NCI-H2227 (cell line): ENCODE measurements at regions not wholly inside any gene's neighbourhood (a gene's known extent, or its start where the extent isn't known, plus 50 kb on each side); places are given as distances from the start of the nearest gene placed in this dataset.
"Not testable (repeated sequence)": the region's sequence is repeated elsewhere in the genome, so short reads cannot be mapped to it uniquely, and the experiment has no call there.

Experiments
- DNase-seq: peaks from one replicate; lab custom pipeline; 2025; ENCODE audit not compliant: unreplicated experiment; lab: John Stamatoyannopoulos, UW

DNA sequence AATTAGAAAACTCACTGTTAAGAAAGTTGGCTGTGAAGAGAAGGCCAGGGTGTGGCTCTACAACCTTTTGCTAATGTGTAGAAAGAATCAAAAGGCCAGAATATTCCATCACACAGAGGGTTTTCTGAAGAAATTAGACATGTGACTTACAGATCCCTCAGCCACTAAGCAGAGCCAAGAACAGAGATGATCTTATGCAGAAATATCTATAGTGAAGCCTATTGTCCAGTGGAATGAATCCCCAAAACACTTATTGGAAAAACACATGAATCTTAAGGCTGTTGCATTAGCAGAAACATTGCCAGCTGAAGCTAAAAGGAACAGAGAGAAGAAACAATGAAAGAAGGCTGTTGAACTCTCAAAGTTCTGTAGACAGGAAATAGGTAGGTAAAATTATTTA lies 979.2 kb downstream of the MRPL39 start:
- DNase-seq: no peak

DNA sequence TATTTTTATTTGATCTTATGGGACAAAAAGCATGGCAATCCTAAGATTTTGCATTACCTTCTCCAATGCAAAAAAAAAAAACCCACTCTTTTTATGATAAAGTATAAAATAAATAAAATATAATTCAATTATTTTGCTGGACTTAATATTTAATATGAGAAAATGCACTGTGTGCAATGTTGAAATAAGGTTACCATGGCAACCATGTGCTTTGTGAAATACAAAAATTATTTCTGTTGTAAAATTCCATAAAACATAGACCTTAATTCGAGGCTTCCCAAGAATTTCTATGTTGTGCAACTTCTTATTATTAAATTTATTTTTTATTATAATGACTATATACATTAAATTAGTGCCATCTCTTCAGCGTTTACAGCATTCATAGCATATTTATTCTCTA lies 989.5 kb downstream of the MRPL39 start:
- no peak for DNase-seq

DNA sequence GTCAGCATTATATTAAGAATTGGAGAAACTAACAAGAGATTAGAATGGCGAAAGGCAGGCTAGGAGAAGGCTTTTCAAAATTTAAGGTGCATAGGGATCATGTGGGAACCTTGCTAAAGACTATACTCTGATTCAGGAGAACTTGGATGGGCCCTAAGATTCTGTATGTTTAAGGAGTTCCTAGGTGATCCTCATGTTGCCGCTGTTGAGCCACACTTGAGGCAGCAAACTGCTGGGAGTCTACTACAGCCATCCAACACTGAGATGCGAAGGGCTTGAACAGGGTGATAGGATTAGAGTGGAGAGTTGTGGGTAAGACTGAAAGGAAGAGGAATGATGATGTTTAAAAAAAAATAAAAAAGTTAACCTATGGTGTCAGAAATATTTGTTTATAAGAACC lies 1013.2 kb downstream of the MRPL39 start:
- DNase-seq: no peak

DNA sequence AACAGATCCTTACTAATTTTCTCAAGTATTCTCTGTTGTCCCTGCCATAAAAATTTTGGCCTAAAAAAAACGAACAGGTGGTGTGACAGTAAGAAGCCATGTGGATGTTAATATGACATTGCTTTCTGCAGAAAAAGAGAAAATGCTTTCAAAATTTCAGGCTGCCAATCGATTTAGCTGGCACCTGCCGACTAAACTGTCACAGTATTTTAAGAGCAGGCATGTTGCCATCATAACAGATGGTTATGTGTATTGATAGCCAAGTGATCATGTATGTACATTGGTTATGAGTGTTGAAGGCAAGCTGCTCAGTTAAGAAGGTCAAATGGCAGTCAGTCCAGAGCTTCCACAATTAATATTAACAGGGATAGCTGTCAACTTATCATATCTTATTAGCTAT lies 1017.0 kb downstream of the MRPL39 start:
- DNase-seq: no peak

DNA sequence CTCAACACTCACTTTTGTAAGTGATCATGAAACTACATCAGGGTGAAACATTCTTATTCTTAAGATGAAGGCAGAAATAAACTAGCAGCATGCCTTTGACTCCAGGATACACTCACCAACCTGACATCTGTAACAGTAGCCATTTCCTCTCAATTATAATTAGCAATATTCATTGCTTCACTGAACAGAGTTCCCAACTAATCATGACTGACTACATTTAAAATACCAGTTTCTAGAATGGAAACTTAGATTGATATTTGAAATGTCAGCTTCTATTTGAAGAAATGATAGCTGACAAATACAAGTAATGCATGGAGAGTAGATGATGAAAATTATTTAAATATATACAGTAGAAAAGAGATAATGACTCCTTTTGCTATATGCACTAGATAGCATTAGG lies 1023.8 kb downstream of the MRPL39 start:
- no peak for DNase-seq

DNA sequence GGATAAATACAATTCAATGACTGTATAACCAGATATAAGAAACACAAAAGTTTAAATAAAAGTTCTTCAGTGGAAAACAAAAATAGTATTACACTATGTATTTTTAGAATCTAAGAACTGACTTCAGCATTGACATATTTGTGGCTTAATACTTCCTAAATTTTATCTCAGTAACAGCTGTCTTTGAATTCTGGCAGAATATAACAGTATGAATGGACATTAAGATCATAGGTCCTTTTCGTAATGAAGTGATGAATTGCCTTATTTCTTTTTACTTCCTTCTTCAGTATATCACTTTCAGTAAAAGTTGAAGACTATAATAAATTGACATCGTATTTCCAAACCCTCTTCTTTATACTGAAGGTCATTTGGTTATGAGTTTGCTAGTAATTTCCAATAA lies 1030.0 kb downstream of the MRPL39 start:
- no peak for DNase-seq

DNA sequence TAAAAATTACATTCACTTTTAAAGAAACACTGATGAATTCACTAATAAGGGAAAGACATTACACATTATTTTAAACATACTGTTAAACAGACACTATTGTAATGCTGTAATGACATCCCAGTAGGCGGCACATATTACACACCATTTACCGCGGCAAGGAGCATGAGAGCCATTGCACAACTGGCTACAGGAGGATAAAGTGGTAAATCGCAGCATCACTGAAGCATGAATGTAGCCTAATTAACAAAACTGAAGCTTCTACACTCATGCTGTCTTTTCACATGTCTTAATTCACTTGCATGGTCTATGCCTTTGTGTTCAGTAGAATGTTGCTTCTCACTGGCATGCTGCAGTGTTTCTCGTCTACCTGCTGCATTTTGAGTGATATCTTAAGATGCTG lies 1046.0 kb downstream of the MRPL39 start:
- no peak for DNase-seq

DNA sequence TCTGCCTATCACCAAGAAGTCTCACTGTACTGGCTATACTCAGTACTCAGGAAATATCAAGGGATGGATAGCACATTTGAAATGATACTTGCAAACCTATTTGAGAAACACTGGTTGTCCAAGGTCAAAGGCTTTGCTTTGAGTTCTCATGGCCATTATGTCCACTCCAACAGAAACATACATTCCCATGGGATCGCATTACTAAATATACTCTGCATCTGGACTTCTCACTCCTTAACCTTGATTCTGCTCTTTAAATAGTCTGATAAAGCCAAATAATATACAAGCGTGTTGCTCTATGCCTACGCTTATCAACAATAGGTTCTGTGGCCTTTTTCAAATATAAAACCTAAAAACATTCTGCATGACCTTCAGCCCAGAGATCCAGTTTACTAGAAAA lies 1054.8 kb downstream of the MRPL39 start:
- no peak for DNase-seq

DNA sequence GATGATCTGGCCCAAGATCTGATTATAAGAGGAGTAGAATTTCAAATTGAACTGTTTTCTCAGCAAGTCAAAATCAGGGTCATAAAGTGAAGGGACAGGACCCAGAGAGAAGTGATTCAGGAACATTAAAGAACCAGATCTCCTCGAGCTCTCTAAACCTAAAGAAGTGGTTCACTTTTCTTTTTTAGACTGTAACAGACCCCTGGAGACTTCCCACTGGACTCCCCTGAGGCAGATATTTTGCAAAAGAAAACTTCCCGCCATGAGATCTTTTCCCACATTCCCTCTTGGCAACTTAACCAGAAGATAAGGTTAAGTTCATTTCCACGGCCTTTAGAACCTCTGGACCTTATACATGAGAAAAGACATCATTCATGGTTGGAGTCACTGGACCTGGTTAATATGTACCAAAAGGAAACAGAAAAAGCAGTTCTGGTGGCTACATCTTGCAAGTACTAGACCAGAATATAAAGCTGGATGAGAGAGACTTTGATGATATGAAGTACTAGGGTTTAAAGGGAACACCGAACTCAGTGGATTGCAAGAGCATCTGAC lies 1061.4 kb downstream of the MRPL39 start:
- no peak for DNase-seq

DNA sequence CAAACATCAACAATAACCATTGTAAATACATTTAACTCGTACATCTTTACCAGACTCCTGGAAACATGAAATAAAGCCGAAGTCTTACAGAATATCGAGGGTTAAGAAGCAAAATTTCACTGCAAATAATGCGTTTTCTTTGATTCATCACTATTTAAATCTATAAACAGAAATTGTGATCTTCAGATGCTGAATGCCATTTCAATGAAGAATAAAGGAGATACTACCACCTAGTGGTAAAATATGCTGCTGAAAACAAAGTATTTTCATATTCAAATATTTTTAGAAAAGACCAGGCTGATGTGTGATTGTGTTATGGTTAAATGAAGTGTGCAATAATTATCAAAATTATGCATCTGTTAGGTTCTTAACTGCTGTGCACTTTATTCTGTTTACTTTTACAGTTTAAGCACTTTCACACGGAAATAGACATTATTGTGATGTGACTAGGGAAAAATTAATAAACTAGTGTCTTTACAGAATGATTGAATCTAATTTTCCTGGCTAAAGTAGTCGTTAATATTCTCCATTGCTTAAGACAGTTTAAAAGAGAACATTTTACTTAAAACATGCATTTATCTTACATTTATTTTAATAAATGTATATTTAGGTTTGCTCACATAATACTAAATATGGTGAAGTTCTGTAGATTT lies 1093.1 kb downstream of the MRPL39 start:
- DNase-seq: no peak

DNA sequence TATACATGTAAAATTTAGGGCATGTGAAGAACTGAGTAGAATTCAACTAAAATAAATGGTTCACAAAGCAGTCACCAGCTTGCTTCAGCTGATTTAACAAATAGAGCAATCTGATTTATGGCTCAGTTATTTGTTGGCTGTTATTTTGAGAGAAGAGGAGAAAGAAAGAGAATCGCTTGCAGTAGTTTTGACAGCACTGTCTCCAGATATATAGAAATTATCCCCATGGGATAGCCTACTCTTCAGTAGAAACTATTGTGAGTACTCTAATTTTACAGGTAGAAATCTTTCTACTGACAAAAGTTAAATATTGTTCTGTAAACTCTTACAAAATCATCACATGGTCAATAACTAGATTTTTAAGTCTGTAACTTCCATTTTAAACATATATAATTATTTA lies 1098.2 kb downstream of the MRPL39 start:
- no peak for DNase-seq

DNA sequence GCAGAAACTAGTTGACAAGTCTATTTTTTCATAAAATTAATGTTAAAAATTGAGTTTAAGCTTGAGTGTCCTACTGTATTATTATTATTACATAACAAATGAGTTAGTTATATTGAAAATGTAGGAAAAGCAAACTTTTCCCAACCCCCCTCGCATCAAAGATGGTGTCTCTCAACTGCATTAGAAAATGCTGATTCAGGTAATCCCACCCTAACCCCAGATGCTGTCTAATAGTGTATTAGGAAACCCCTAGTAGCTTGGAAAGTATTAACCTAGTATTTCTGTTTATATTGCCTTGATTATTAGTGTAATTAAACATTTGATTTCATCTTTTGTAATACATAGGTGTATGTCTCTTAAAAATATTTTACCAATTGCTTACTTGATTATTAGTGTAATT lies 1120.3 kb downstream of the MRPL39 start:
- DNase-seq: no peak

DNA sequence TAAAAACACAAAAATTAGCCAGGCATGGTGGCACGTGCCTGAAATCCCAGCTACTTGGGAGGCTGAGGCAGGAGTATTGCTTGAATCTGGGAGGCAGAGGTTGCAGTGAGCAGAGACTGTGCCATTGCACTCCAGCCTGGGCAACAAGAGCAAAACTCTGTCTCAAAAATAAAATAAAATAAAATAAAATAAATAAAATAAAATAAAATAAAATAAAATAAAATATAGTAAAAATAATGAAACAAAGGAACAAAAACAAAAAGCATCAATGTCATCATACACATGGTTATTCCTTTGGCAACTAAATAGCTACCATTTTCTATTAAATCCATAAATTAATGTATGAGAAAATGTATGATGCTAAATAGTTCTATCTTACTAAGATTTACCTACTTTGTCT lies 1123.9 kb downstream of the MRPL39 start:
- DNase-seq: not testable (repeated sequence)

DNA sequence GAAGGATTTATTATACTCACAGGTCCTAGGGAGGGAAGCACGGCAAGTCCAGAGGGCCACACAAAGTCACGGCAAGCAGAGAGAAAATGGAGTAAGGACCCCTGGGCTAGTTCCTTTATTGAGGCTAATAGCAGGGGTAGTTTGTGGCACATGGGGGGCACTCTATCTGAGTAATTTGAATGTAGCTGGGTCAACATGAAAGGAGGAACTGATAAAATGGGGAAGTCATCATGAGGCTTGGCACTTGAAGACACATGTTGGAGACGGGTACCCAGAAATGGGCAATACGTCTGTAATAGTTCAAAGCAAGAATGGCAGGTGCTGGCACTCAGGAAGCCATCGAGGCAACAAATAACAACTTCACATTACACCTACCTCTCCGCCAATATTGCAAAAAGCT lies 1136.4 kb downstream of the MRPL39 start:
- no peak for DNase-seq

DNA sequence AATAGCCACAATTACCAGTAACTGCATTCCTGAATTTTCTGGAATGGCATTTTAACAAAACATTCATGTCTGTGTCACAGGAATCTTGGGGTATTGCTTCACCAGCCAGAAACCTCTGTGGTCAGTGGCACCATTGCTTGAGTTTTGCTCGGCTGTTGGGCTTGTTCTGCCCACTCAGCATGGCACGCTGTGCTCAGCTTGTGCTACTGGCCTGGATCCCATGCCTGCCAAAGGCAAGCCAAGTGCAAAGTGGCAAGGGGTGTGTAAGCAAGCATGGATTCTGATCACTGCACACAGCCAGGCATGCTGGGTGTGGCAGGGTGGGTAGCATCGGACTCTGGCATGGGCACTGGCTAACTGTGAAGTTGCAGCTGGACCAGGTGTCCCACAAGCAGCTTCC lies 1150.9 kb downstream of the MRPL39 start:
- DNase-seq: no peak

DNA sequence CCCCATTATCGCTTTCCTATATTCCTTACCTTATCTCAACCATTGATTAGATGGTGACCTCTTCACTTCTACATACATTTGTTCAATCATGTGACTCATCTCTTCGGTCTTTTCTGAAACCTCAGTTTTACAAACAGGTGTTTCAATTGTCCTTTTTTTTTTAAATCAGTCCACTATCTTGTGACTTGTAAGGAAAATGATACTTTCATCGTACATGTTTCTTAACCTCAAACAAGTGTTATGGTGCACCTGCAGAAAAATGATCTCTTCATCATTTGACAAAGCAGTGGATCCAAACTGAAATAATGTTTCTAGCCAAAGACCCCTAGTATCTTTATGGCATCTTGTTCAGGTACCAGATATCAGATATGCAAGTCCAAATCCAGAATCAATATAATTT lies 1157.2 kb downstream of the MRPL39 start:
- no peak for DNase-seq

DNA sequence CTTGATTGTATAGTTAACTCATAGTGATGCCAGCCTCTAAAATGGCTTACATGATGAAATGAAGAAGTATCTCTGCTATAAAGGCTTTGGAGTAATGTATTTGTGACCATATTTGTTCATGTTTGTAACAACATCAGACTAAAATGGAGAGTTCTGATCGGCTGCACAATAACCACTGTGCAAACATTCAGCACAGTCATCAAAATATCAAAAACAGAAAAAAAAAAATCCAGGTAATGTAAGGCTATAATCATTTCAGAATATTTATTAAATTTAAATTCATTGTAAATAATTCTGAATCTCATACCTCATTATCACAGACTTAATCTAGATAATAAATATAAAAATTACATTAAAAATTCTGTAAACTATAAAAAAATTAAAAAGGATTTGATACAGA lies 1161.8 kb downstream of the MRPL39 start:
- DNase-seq: no peak

DNA sequence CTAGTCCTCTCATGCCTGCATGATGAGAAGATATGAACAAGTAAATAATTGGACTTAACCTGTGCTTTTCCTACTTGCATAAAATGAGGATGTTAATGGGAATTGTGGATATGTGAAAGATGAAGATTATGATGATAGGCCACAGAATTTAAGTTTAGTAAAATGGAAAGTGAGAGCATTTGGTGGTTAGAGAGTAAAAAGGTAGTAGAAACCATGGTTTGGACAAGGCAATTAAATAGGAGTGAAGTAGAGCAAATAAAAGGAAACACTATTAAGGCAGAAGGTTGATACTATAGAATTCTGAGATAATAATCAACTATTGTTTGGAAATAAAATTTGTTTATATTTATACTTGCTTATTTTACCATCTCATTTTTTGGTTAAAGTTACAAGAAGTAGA lies 1162.5 kb downstream of the MRPL39 start:
- no peak for DNase-seq

DNA sequence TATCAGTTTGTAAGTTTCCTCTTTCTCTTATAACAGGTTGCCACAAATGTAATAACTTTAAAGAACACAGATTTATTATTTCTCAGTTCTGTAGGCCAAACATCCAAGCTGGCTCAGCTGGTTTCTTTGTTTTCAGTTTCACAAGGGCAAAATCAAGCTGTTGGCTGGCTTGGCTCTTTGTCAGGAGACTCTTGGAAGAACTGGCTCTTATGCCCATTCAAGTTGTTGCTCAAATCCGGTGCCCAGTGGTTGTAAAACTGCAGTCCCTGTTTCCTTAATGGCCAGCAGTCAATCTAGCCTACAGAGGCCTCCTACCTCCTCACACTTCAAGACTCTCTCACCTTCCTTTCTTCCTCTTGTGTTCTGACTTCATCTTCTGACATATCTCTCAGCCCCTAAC lies 1171.0 kb downstream of the MRPL39 start:
- DNase-seq: no peak

DNA sequence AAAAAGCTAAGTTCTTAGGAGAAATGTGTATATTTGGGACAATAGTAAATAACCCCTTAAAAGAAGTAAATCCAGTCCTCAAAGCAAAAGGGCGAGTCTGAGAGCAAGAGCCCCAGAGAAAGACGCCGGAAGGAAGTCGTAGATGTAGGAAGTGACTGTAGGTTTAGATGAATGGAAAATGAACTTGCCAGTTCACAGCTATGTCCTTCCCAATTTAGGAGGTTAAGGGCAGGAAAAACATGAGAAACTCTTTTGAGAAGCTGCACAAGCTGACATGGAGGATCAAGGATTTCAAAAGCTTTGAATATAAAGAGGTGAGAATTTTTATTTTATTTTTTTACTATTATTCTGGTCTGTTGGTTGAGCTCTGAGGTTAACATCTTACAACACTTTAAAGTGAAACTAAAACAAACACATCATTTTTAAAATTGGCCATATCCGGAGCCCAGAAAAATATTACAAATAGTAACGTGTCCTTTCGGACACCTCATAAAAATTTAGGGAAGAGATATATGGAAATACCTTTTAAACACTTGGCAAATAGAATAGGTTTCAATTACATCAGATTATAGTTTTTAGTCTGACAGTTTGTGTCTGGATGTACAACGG lies 1178.6 kb downstream of the MRPL39 start:
- no peak for DNase-seq

DNA sequence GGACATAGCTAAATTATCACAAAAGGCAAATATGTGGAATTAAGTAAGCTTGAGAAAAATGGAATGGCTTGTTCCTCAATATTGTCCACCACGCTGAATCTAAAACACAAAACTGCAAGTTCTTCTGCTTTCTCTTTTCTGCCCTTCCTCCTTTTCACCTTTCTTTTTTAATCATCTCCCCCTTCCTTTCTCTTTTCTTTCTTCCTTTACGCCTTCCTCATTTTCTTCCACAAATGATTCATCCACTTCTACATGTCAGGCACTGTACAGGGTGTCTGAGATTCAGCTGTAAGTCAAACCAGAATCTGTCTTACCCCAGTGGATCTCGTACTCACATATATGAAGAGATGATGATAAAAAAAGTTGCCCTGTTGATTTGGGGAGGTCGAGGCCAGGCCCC lies 1182.5 kb downstream of the MRPL39 start:
- no peak for DNase-seq

DNA sequence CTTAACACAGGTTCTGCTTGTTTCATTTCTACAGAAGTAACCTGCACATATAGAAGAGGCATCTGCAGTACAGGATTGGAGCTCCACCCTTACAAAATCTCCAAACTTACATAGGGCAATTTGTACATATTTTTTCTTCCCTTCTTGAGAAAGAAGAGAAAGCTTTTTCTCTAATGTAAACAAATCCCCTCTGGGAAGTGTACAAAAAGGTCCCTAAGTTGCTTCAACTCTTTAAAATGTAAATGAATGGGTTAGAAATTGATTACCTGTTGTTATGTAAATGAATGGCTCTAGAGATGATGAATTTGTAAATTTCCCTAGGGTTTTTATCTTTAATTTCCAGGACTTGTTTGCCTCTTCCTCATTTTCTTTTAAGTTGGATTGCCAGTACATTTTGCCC lies 1183.7 kb downstream of the MRPL39 start:
- no peak for DNase-seq

DNA sequence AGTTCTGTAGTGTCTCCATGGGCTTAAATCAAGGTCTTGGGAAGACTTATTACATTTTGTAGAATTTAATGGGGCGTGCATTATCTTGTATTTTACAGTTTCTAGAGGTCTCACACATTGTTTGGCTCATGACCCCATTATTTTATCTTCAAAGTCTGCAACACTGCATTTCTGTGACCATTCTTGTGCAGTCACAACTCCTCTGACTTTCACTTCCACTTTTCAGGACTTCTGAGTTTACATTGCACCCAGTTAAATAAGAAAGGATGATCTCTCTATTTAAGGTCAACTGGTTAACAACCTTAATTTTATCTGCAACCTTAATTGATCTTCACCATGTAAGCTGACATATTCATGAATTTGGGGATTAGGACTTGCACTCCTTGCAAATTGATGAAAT lies 1186.6 kb downstream of the MRPL39 start:
- no peak for DNase-seq
